Stimulated activated CD4-positive, alpha-beta T cell treated with anti-CD3 and anti-CD28 coated beads, Interleukin-4, amount 100 ng/mL, for 4 hours (primary cell): ENCODE measurements at regions not wholly inside any gene's neighbourhood (a gene's known extent, or its start where the extent isn't known, plus 50 kb on each side); places are given as distances from the start of the nearest gene placed in this dataset.

Experiments used
- DNase-seq, 2 experiments: peaks; one replicate each; pipeline ENCODE4 v3.0.0-alpha.2; 2020

DNA sequence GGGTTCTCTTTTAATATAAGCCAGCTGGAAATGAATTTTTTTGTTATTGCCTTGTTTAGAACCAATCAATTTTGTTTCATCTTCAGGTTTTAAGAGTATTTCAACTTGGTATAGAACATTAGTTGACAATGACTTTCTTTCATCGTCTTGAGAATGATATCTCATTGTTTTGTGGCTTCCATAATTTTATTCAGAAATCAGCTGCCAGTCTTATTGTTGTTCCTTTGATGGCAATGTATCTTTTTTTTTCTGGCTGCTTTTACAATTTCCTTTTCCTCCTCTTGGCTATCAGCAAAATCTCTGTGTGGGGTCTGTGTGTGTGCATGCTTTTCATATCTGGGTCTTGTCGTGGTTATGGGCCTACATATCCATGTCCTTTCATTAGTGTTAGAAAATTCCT lies 1536.4 kb upstream of the TENM3 start:
- no peak for DNase-seq

DNA sequence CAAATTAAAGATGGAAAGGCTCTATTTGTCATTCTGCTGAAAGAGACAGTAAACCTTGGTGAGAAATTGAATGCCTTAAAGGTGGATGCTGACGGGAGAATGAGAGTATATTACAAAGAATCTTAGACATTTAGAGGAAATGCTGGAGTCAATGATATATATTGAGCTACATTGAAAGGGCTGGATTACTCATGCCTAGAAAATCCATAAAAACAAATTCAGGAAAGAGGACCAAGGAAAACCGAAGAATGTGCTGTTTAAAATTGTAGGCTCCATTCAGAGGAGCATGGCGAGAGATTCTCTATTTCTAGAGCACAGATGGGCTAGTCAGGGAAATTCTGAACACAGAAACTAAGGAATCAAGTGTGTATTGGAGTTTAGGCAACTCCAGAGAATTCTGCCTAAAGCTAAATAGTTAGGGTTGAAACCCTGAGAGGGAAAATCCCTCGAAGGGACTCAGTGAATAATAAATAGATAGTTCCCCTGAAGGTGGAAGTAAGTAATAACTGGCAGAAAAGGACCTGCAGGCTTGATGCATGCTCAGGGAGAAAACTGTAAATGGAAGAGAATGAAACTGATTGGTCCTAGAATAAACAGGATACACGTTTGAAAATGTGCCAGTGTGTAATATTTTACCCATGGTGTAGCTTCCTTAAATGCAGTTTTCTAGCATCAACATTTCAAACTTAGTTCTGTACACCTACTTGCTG lies 1532.4 kb upstream of the TENM3 start:
- DNase-seq: no peak

DNA sequence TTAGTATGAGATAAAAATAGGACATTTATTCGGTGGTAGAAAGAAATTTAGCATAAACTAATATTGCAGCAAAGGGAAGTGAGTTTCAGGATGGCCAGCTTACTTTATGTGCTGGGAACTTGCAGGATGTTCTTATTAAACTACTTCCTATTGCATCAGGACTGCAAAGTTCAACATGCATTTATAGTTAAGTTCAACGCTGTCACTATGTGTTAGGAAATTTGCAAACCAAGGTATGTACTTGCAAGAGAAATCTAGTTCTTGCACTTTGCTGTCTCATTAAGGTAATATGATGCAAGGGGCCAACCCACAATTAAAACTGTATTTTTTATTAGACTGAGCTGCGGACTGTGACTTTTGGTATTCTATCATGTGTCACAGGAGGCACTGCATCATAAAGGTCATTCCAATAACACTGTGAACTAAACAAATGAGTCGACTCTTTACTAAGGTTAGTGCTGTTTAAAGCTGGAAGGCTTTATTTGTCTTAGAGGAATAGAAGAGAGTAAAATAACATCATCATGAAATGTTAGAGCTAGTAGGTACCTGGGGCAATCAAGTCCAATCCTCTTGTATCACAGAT lies 1525.7 kb upstream of the TENM3 start:
- DNase-seq: no peak

DNA sequence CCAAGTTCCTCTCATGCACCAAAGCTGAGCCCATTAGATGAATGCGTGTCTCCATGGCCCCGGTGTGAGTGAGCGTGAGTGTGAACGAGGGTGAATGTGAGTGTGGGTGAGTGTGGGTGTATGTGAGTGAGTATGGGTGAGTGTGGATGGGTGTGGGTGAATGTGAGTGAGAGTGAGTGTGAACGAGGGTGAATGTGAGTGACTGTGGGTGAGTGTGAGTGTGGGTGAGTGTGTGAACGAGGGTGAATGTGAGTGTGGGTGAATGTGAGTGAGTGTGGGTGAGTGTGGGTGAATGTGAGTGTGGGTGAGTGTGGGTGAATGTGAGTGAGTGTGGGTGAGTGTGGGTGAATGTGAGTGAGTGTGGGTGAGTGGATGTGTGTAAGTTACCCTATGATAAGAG lies 1521.8 kb upstream of the TENM3 start:
- DNase-seq: no peak

DNA sequence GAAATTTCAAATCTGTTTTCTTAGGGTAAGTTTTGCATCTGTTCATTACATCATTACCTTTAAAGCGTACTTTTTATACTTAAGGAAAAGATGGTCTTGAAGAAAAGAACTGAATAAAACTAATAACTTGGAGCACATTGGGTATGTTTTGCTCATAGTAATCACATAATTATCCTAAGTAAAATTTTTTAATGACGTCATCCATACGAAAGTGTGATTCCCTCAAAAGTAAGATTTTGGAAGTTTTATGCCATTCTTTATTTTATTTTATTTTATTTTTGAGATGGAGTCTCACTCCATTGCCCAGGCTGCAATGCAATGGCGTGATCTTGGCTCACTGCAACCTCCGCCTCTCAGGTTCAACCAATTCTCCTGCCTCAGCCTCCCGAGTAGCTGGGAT lies 1516.6 kb upstream of the TENM3 start:
- no peak for DNase-seq

DNA sequence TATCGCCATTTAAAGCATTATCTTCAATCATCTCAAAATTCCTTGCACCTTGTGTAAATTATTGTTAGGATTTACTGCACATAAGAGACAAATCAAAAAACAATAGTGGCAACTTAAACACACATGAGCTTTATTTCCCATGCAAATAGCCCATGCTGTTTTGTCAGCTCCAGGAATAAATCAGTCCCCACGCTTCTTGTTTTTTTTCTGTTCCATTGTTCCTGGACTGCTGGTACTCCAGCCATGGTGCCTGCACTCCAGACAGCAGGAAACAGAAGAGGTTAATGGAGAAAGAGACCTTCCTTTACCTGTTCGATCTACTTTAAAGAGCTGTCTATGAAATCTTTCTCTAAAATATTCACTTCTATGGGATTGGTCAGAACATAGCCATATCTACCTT lies 1515.7 kb upstream of the TENM3 start:
- no peak for DNase-seq

DNA sequence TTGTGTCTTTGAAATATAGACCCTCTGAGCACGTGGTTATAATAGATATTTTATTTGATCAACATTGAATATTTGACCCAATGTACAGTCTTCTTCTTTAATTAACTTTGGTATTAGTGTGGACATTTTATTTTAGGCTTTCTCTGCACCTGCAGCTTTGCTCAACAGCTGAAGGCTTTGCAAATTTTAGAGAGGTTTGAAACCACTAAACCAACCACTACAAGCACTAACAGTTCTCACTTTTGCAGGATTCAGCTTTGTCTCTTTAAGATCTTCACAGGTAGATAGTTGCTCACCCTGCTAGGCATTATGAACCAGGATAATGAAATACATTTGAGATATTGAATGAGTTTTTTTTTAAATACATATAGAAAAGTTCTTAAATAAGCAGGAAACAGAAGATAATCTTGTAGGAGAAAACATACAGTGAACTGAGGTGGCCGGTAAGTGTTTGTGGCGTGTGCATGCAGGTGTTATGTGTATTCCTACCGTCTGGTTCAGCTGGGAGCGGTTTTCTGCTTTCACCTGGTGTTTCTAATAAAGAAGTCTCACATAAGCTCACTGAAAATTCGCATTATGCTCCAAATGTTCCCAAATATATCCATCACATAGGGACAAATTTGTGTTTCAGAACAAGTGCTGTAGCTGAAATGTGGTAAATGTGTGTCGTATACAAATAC lies 1508.3 kb upstream of the TENM3 start:
- DNase-seq: no peak

DNA sequence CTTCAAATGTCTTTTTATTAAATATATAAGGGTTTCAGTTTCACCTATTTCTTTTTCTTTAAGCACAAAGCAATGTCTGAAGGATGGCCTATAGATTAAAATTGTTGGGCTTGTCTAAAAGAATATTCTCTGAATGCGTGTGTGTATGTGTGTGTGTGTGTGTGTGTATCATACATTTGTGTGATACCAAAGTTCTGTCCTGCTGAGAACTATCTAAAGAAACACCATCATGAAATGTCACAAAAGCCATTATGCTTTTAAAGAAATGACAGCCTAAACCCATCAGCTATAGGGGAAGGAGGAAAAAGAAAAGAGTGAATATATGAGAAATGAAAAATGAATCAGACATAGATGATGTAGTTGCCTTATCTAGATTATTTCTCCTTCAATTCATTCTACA lies 1501.5 kb upstream of the TENM3 start:
- no peak for DNase-seq

DNA sequence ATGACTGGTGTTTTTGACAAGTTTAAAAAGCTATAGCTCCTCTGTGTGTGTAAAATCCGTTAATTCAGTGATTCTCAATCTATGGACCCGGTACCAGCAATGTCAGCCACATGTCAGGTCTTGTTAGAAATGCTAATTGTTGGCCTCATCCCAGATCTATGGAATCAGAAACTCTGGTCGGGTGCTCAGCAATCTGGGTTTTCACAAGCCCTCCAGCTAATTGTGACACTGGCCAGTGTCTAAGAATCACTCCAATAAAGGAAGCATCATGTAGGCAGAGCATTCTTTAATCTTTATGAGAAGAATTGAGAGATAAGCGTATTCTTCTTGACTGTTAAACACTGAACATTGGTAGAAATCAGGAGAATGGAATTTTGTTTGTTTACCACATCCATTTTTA lies 1498.2 kb upstream of the TENM3 start:
- DNase-seq: no peak

DNA sequence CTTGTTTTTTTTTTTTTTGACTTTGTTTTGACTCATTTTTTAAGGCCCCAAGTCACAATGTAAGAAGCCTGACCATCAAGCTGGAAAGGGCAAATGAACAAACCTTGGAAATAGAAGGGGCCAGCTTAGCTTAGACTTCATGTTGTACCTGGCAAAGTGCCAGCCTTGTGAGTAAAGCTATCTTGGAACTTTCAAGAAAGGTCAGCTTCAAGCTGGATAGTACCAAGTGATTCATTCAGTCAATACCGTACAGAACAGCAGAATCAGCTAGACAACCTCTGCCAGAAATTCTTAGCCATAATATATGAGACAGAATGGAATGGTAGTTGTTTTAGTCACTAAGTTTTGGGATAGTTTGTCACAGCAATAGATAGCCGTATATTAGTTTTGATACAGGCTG lies 1492.2 kb upstream of the TENM3 start:
- no peak for DNase-seq

DNA sequence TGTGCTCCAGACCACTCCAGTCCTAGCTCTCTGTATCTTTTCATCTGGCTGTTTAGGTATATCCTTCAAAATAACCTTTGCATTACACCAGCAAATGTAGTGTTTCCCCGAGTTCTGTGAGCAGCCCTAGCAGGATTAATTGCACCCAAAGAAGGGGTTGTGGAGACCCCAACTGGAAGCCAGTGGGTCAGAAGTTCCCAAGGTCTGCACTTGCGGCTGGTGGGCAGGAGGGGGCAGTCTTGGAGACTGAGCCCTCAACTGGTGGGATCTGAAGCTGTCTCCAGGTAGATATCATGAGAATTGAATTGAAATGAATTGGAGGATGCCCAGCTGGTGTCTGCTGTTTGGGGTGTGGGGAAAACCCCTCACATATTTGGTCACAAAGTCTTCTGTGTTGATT lies 1485.3 kb upstream of the TENM3 start:
- DNase-seq: no peak

DNA sequence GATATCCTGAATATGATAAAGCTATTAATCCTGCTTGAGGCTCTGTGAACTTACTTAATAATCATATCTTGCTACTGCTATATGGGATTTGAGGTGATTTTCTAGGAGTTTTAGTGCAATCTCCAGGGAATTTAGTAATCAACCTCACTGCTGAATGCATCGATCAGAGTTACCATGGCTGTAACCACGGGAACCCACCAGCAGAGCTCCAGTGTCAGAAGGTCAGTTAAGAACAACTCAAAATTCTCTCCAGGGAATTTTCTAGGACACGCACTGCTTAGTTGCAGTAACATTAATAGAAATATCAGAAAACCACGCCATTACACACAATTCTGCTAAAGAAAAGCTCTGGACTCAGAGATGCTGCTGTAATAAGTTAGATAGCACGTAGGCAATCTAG lies 1477.2 kb upstream of the TENM3 start:
- DNase-seq: no peak

DNA sequence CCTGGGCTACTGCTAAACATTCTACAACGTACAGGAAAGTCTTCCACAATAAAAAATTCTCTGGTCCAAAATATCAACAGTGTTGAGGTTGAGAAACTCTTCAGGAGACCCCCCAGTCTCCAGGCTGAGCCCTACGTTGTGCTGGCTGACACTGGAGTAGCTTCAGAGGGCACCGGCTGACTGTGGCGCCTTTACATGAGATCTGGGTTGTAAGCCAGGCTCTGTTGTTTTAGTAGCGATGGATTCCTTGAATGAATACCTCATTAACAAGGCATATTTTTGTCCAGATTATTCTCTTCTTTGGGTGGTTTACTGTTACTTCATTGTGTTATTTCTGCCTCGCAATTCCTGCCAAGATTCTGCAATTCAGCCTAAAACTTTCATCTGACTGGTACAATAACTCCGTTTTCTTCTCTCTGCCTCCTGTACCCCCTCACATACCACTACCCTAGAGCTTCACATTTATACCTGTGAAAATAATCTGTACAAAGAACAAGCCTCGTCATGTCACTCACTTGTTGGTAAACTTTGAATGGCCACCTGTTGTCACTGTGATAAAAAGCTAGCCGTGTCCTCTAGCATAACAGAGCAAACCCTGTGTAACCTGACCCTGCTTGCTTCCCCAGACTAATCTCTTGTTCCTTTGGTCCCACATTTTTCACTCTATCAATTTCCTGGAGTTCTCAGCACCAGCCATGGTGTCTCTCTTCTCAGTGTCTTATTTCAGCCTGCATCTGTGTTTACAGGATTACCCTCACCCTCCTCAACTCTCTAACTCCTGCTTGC lies 1476.1 kb upstream of the TENM3 start:
- no peak for DNase-seq

DNA sequence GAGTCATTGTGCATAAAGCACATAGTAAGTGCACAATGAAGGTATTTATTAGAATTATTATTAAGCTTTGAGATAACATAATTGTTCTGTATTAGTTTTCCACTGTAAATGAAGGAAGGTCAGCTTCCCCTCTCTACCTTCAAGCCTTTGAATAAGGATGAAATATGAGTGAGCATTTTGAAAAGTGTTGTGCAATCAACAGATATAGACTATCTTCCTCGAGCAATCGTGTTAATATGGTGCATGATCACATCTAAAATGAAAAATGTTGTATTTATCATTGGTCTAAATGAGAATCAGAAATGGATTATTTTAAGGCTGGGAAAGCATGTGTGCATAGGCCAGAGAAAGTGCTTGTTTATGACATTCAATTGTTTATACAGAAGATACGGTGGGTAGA lies 1474.6 kb upstream of the TENM3 start:
- no peak for DNase-seq

DNA sequence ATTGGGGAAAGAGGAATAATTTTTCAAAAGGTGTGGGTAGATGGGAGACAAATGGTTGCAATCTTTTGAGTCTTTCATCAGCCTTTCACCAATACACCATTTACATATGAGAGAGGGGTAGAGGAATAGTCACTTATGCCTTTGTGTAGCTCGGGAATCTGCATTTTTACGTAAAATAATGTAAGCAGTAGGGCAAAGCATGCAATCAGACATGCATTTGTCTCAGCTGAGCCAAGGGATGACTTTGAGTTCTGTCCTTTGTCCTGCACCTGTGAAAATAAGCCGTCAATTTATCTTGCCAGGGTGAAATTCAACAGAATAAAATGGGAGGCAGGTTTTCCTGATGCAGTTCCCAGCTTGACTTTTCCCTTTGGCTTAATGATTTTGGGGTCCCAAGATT lies 1473.4 kb upstream of the TENM3 start:
- DNase-seq: no peak

DNA sequence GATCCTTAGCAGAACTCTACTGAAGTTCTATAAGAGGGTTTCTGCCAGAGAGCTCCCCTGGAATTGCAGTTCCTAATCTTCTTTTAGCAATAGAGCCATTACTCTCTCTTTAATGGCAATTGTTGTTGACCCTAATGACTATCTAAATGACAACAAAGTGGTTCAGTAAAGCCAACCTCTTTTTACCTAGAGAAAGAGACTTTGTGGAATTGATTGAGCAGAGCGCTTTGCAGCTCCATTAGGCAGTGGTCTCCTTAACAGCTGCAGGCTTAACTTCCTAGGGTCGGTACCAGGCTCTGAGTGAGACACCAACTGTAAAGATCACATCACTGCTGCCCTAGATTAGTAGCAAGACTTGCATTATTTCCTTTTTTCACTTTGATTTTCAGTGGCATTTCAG lies 1472.9 kb upstream of the TENM3 start:
- DNase-seq: no peak

DNA sequence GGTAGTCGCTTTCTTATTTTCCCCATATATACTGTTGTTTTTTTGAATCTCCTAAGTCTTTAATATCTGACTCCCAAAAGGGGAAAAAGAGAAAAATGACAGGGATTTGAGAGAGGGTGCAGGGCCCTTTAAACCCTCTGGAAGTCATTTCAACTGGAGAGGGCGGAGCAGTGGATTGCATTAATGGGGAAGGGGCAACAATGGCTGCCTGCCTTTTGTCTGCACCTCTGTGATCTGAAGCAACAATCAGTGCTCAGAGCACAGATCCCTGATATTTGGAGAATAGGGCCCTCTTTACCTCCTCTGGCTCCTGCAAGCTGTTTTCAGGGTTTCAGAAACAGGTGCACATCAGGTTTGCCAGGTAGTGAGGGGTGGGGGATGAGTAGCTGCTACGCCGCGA lies 1458.3 kb upstream of the TENM3 start:
- DNase-seq: no peak

DNA sequence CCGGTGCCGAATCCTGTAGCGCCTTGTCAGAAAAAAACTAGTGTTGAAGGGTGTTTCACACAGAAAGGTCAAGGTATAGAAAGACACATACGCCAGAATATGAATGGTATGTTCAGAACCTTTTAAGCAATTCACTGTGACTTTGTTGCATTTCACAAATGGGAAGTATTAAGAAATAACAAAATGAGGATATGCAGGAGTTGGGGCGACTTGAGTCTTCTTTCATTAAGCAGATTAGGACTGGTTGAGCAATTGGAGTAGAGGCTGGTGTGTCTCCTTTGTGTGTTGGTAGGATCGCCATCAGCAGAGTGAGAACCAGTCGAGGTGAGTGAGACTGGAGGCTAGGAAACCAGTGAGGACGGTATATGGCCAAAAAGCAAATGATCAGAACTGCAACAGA lies 1454.5 kb upstream of the TENM3 start:
- DNase-seq: no peak

DNA sequence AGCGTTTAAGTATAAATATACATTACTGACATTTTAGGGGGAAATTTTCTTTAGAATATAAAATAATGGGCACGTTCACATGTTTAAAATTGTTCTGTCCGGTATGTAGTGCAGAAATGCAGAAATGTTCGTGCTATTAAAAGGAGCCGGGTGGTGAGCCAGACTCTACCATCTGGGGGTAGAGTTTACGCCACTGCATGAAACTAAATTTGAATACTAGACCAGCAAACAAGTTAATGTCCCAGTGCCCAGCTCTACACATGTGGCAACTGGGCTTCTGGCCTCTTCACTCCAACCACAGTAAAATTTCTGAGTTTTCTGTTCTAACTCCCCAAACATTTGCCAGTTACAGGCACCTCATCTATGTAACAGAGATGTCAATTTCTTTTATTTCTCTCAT lies 1453.3 kb upstream of the TENM3 start:
- DNase-seq: no peak

DNA sequence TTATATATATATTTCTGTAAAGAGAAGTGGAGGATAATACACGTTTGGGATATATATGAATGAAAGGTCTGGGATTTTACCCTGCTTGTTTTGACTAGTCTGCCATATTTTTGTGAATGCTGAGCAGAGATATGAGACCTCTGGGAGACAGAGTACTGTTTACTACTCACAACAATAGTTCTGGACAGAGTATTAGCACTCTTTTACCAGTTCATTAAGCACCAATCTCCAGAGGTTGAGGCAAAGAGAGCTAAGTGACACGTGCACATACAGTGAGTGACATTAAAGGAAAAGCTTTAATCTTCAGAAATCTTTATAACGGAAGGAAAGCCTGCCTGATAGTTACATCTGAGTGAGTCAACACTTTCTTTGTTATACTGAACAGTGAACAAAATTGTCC lies 1452.7 kb upstream of the TENM3 start:
- no peak for DNase-seq

DNA sequence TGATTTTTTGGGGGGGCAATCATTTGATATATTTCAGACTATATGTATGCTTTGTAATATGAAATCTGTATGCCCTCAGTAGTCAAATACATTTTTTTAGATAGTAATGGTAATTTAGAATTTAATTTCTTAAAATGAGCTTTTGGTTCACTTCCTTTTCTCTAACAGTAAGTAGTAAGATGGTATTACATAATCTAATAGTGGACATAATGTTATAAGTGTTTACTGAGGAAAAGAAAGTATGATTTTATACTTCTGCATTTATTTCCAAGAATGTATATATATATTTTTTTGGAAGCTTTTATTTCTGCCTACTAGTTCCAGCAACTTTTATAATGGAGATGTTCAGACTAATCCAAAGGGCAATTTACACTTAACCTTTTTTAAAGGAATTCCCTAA lies 1450.7 kb upstream of the TENM3 start:
- DNase-seq: no peak

DNA sequence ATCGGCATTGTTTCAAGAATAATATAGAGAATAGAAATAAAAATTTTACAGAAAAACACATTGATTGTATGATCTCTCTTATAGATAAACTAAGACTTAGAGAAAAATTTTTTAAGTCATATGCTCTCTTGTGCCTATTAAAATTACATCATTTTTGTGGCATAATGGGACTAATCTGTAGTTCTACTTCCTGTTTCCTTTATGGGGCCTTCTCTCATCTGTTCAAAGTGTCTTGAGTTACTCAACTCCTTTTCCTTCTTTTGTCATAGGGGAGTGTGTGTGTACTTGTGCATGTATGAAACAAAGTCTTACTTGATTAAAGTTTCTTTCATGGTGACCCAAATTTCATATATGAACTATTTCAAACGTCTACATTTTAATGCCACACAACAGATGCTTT lies 1448.9 kb upstream of the TENM3 start:
- no peak for DNase-seq

DNA sequence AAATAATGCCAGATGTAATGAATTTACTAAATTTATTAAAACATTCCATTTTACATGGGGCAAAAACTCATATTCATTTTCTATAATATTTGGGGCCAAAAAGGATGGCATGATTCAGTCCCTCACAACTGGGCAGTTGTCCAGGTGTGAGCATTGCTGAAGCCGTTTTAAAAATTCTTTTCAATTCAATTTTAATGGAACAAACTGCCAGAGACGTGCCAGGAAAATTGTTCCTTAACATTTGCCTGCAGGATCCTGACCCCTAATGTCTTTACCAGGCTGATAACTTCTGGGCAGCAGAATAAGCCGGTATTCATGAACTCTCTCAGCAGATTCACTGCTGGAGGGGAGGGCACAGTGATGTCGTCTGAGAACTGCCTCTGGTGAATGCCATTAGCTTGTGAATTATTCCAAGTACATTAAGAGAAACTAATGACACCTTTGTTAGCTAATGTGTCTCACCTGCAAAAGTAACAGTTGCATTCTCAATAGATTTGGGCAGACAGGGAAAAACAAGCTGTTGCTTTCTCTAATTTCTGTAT lies 1445.1 kb upstream of the TENM3 start:
- DNase-seq: no peak

DNA sequence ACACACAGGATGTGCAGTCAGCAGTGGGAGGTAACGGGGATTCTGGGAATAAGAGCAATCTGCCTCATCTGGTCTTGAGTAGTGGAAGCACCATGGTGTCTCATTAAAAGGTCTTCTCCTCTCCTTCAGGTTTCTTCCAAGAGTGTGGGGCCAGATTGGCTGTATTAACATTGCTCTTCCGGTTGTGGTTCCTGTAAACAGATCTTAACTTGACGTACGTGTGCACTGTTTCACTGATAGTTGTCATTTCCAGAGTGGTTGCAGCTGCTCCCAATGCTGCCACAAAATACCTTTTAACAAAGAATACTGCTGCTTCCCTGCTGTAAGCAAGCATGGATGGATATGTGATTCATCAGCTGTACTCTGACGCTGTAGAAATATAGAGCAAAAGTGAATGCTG lies 1443.4 kb upstream of the TENM3 start:
- DNase-seq: no peak
